ENCODE measurements at regions not wholly inside any gene's neighbourhood (a gene's known extent, or its start where the extent isn't known, plus 50 kb on each side); places are given as distances from the start of the nearest gene placed in this dataset.

DNA sequence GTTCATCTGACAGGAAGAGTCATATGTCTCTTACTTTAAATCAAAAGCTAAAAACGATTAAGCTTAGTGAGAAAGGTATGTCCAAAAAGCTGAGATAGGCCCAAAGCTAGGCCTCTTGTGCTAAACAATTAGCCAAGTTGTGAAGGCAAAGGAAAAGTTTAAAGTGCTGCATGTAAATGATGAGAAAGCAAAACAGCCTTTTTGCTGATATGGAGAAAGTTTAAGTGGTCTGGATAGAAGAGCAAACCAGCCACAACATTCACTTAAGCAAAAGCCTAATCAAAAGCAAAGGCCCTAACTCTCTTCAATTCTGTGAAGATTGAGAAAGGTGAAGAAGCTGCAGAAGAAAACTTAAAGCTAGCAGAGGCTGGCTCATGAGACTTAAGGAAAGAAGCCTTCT lies 511.3 kb upstream of the FAM98A start:
- H3K4me1 Mint-ChIP-seq (ENCODE audit: unreplicated experiment): no peaks in the 10 kb centered on the region
- H3K9me3 Mint-ChIP-seq (ENCODE audit: unreplicated experiment): no peaks in the 10 kb centered on the region
- H3K27me3 Mint-ChIP-seq (ENCODE audit: unreplicated experiment): no peaks in the 10 kb centered on the region
- H3K36me3 Mint-ChIP-seq (ENCODE audit: low read depth, unreplicated experiment): no peaks in the 10 kb centered on the region
- DNase-seq (ENCODE audit: low spot score): no peak
- TF ChIP-seq, protein P1, sequence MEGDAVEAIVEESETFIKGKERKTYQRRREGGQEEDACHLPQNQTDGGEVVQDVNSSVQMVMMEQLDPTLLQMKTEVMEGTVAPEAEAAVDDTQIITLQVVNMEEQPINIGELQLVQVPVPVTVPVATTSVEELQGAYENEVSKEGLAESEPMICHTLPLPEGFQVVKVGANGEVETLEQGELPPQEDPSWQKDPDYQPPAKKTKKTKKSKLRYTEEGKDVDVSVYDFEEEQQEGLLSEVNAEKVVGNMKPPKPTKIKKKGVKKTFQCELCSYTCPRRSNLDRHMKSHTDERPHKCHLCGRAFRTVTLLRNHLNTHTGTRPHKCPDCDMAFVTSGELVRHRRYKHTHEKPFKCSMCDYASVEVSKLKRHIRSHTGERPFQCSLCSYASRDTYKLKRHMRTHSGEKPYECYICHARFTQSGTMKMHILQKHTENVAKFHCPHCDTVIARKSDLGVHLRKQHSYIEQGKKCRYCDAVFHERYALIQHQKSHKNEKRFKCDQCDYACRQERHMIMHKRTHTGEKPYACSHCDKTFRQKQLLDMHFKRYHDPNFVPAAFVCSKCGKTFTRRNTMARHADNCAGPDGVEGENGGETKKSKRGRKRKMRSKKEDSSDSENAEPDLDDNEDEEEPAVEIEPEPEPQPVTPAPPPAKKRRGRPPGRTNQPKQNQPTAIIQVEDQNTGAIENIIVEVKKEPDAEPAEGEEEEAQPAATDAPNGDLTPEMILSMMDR (IDR thresholded peaks at IDR 0.05; ENCODE audit: unreplicated experiment): no peak
- H3K27ac Mint-ChIP-seq (ENCODE audit: unreplicated experiment): no peak overlapping the region
- no peak overlapping the region for H3K4me3 Mint-ChIP-seq (ENCODE audit: unreplicated experiment)

DNA sequence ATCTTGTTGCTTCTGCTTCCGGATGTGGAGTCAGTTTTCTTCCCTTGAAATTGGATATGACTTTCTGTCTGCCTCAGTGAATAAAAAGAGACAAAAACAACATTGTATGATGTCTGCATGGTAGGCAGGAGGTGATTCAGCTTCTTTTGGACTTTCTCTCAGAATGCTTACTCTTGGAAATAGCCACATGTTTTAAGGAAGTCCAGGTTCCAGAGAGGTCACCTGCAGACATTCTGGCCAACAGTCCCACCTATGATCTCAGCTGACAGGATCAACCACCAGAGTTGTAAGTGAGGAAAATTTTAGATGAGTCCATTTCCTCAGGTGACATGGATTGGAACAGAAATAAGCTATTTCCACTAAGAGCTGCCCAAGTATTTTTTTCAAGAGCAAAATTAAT lies 508.7 kb upstream of the FAM98A start:
- Mint-ChIP-seq H3K4me1 (ENCODE audit: unreplicated experiment) (no peaks in the 10 kb centered on the region), H3K9me3 (ENCODE audit: unreplicated experiment) (no peaks in the 10 kb centered on the region)

DNA sequence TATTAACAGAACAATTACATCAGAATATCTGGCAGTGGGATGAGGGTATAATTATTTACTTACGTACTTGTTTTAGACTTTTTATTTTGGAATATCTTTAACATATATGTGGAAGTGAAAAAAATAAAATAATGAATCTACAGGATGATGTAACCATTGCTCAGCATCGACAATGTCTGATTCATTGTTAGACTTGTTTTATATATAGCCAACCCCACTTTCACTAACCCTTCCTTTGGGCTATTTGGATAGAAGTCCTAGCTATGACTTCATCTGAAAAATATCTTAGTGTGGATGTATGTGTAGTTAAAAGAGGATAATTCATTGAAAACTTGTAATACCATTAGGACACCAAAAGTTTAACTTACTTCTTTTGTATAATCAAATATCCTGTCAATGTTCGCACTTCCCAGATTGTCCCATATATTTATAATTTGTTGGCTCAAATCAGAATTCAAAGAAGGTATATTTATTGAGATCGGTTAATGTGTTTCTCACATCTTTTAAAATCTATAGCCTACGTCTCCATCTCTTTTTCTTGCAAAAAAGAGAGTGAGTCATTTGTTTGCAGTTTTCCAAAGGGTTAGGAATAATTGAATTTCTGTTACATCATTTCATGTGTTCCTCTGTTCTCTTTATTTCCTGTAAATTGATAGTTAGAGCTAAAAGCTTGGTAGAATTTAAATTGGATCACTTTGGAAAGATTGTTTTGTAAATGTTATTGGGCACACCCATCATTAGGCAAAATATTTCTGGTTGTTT lies 506.1 kb upstream of the FAM98A start:
- DNase-seq (ENCODE audit: low spot score): no peak
- H3K27ac Mint-ChIP-seq (ENCODE audit: unreplicated experiment): no peak overlapping the region

More for the DNA sequence above, 508.7 kb upstream of the FAM98A start:
- TF ChIP-seq, protein P1 (IDR thresholded peaks at IDR 0.05; ENCODE audit: unreplicated experiment): no peak
- no peaks in the 10 kb centered on the region for H3K36me3 Mint-ChIP-seq (ENCODE audit: low read depth, unreplicated experiment)
- H3K27me3 Mint-ChIP-seq (ENCODE audit: unreplicated experiment): no peaks in the 10 kb centered on the region
- no peak for DNase-seq (ENCODE audit: low spot score)
- no peak overlapping the region for H3K4me3 Mint-ChIP-seq (ENCODE audit: unreplicated experiment)
- no peak overlapping the region for H3K27ac Mint-ChIP-seq (ENCODE audit: unreplicated experiment)

DNA sequence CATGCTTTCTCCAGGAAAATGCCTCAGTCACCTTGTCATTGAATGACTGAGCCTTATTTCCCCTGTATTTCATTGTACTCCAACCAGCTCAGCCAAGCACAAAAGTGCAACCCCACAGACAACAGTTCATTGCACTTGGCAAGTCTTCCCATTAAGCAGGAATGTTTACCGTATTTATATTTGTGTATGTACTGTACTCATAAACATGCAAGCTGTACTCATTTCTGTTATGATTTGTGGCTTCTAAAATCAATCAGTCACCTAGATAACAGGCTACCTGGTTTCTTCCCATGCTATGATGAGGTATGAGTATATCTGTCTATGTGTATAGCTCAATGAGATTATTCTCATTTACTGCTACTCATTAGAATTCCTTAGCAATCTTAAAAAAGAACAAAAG lies 505.5 kb upstream of the FAM98A start:
- TF ChIP-seq, protein P1 (IDR thresholded peaks at IDR 0.05; ENCODE audit: unreplicated experiment): no peak
- Mint-ChIP-seq H3K4me1 (ENCODE audit: unreplicated experiment) (no peaks in the 10 kb centered on the region), H3K9me3 (ENCODE audit: unreplicated experiment) (no peaks in the 10 kb centered on the region), H3K4me3 (ENCODE audit: unreplicated experiment) (no peak overlapping the region), H3K36me3 (ENCODE audit: low read depth, unreplicated experiment) (no peaks in the 10 kb centered on the region), H3K27ac (ENCODE audit: unreplicated experiment) (no peak overlapping the region), H3K27me3 (ENCODE audit: unreplicated experiment) (no peaks in the 10 kb centered on the region)
- DNase-seq (ENCODE audit: low spot score): no peak

More for the DNA sequence above, 506.1 kb upstream of the FAM98A start:
- H3K27me3 Mint-ChIP-seq (ENCODE audit: unreplicated experiment): no peaks in the 10 kb centered on the region
- no peaks in the 10 kb centered on the region for H3K36me3 Mint-ChIP-seq (ENCODE audit: low read depth, unreplicated experiment)
- TF ChIP-seq, protein P1 (IDR thresholded peaks at IDR 0.05; ENCODE audit: unreplicated experiment): no peak
- H3K4me3 Mint-ChIP-seq (ENCODE audit: unreplicated experiment): no peak overlapping the region
- no peaks in the 10 kb centered on the region for H3K9me3 Mint-ChIP-seq (ENCODE audit: unreplicated experiment)
- H3K4me1 Mint-ChIP-seq (ENCODE audit: unreplicated experiment): no peaks in the 10 kb centered on the region

DNA sequence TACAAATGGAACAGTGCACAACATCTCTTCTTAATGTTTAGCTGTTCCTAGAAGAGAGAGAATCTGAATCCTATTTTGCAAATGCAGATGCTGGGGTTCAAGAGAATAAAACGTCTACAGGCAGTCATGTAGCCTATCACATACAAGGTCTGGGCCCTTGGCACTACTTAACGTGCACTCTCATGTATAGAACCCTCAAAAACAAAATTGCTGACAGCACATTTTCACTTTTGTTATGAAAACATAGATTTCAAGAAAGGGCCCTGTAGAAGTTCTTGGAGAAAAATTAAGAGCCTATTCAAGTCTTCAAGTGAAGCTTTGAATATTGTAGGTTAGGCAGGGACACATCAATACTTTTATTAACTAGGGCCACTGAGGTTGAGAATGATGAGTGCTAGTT lies 504.3 kb upstream of the FAM98A start:
- Mint-ChIP-seq H3K4me3 (ENCODE audit: unreplicated experiment) (no peak overlapping the region), H3K9me3 (ENCODE audit: unreplicated experiment) (no peaks in the 10 kb centered on the region), H3K27me3 (ENCODE audit: unreplicated experiment) (no peaks in the 10 kb centered on the region), H3K4me1 (ENCODE audit: unreplicated experiment) (no peaks in the 10 kb centered on the region), H3K27ac (ENCODE audit: unreplicated experiment) (no peak overlapping the region), H3K36me3 (ENCODE audit: low read depth, unreplicated experiment) (no peaks in the 10 kb centered on the region)
- TF ChIP-seq, protein P1 (IDR thresholded peaks at IDR 0.05; ENCODE audit: unreplicated experiment): no peak
- no peak for DNase-seq (ENCODE audit: low spot score)
